GM12878 (cell line): ENCODE measurements at regions not wholly inside any gene's neighbourhood (a gene's known extent, or its start where the extent isn't known, plus 50 kb on each side); places are given as distances from the start of the nearest gene placed in this dataset.

Experiments used
- ATAC-seq: fragments of 200-7000 bp; cut with Tn5 transposase; 3 replicates; pipeline ENCODE4 v1.9.1; 2020; ENCODE audit warnings: mild to moderate bottlenecking, moderate library complexity
- BruUV-seq: library from RNA; stranded (reverse); fragments of 400-500 nt; replicated peaks from 2 replicates; lab custom pipeline; 2021; lab: Mats Ljungman, UMichigan
- CTCF ChIA-PET: fragments of 300-600 bp; sonication (Branson Sonifier 250); formaldehyde crosslinking; extraction: SDS; loops from one replicate; lab custom pipeline; 2021; ENCODE audit warnings: inconsistent platforms; lab: Yijun Ruan, JAX
- POLR2A ChIA-PET: fragments of 350-600 bp; formaldehyde crosslinking; extraction: SDS; loops from one replicate; lab custom pipeline; 2021; ENCODE audit warnings: inconsistent platforms; lab: Charles Lee
- RAD21 ChIA-PET: fragments of 300-600 bp; sonication (Branson Sonifier 250); formaldehyde crosslinking; loops from one replicate; lab custom pipeline; 2023; ENCODE audit warnings: antibody characterized with exemption; ENCODE audit not compliant: unreplicated experiment; lab: Charles Lee
- SMC1A ChIA-PET: fragments of 300-600 bp; sonication (Branson Sonifier 250); formaldehyde crosslinking; loops from one replicate; lab custom pipeline; 2023; ENCODE audit not compliant: unreplicated experiment, uncharacterized antibody; lab: Charles Lee
- DNase-seq: peaks from one replicate; pipeline ENCODE4 v3.0.0-alpha.2; 2011; ENCODE audit warnings: low read depth, low spot score
- FAIRE-seq: peaks from 3 replicates; lab custom pipeline; 2011; peaks lifted over from hg19 to GRCh38; lab: Jason Lieb, UNC
- H2AFZ ChIP-seq: 2 replicates; pipeline ENCODE4 v1.6.0; 2011; ENCODE audit warnings: low read depth, low read length, control low read depth; ENCODE audit not compliant: control insufficient read depth
- H3K27ac ChIP-seq: 2 replicates; pipeline ENCODE4 v1.5.1; 2011; ENCODE audit warnings: control low read depth; ENCODE audit not compliant: control insufficient read depth, insufficient read depth
- H3K27me3 ChIP-seq, 2 experiments: replicated peaks in 1 of 2; 2 replicates each; pipeline versions ENCODE4 v1.6.0 to v1.6.1; 2011; ENCODE audit warnings: low read length in 1 of 2; ENCODE audit not compliant: control insufficient read depth in 2 of 2, insufficient read depth in 2 of 2
- H3K36me3 ChIP-seq, 2 experiments: 2 replicates each; pipeline ENCODE4 v1.5.1; 2011; ENCODE audit warnings: low read length in 1 of 2; ENCODE audit not compliant: control insufficient read depth in 2 of 2, insufficient read depth in 2 of 2
- H3K4me1 ChIP-seq: 2 replicates; pipeline ENCODE4 v1.6.1; 2011; ENCODE audit warnings: mild to moderate bottlenecking, low read length, moderate library complexity, mixed read lengths; ENCODE audit not compliant: control insufficient read depth, insufficient read depth
- H3K4me2 ChIP-seq: 2 replicates; pipeline ENCODE4 v1.6.0; 2011; ENCODE audit warnings: control low read depth; ENCODE audit not compliant: control insufficient read depth, insufficient read depth
- H3K4me3 ChIP-seq: fragments of 200-600 bp; sonication (generic); 2 replicates; pipeline ENCODE4 v1.5.1; 2016
- H3K79me2 ChIP-seq: 2 replicates; pipeline ENCODE4 v1.6.0; 2011; ENCODE audit warnings: low read length; ENCODE audit not compliant: control insufficient read depth, insufficient read depth
- H3K9ac ChIP-seq: 2 replicates; pipeline ENCODE4 v1.8.0; 2011; ENCODE audit warnings: low read length, control low read depth, mixed read lengths; ENCODE audit not compliant: control insufficient read depth, insufficient read depth
- H3K9me3 ChIP-seq: replicated peaks from 3 replicates; pipeline ENCODE4 v1.5.1; 2011; ENCODE audit warnings: mild to moderate bottlenecking, low read length; ENCODE audit not compliant: control insufficient read depth, insufficient read depth
- H4K20me1 ChIP-seq: 2 replicates; pipeline ENCODE4 v1.6.0; 2011; ENCODE audit not compliant: control insufficient read depth, insufficient read depth
- IKZF1 ChIP-seq: fragments of 450-650 bp; conservative IDR thresholded peaks from 2 replicates; pipeline ENCODE4 v1.6.1; 2017; ENCODE audit warnings: antibody characterized with exemption, mild to moderate bottlenecking
- NFXL1 ChIP-seq: fragments of 450-650 bp; IDR thresholded peaks from 2 replicates; pipeline ENCODE4 v1.6.1; 2017; ENCODE audit warnings: antibody characterized with exemption, mild to moderate bottlenecking, borderline replicate concordance
- PKNOX1 ChIP-seq: fragments of 450-650 bp; IDR thresholded peaks from 2 replicates; pipeline ENCODE4 v1.6.1; 2016; ENCODE audit warnings: mild to moderate bottlenecking
- RELA ChIP-seq: fragments of 450-650 bp; IDR thresholded peaks from 2 replicates; pipeline ENCODE4 v1.8.0; 2014; ENCODE audit warnings: borderline replicate concordance; ENCODE audit not compliant: partially characterized antibody
- TCF3 ChIP-seq: IDR thresholded peaks from 2 replicates; pipeline ENCODE4 v1.6.1; 2012; ENCODE audit warnings: low read depth, mild to moderate bottlenecking, low read length, borderline replicate concordance; ENCODE audit not compliant: insufficient read depth
- TCF7 ChIP-seq: IDR thresholded peaks from 2 replicates; pipeline ENCODE4 v1.6.1; 2014; ENCODE audit warnings: antibody characterized with exemption, borderline replicate concordance
- ZNF384 ChIP-seq: IDR thresholded peaks from 2 replicates; pipeline ENCODE4 v1.6.1; 2012; ENCODE audit warnings: low read depth, mild to moderate bottlenecking, low read length, improper control_type of control experiment, borderline replicate concordance
- WGBS: methylation state at CpG from one replicate; pipeline ENCODE4 v1.1.6; 2016; ENCODE audit warnings: low lambda C conversion rate; ENCODE audit not compliant: insufficient replicate concordance, insufficient coverage; ENCODE audit errors: missing lambda C conversion rate; 5-methylcytosine and 5-hydroxymethylcytosine counted together
- in situ Hi-C: fragments of 300-500 bp; cut with MboI; formaldehyde crosslinking; loops from 9 replicates; pipeline ENCODE4 v1.14.3; 2018; ENCODE audit warnings: mixed read lengths
- intact Hi-C: fragments of 100-400 bp; cut with micrococcal nuclease; formaldehyde crosslinking; loops from one replicate; pipeline ENCODE4 v1.14.2; 2022; ENCODE audit not compliant: unreplicated experiment
- TF ChIP-seq, protein P1 (sequence below): fragments of 450-650 bp; formaldehyde crosslinking; IDR thresholded peaks from 2 replicates; pipeline ENCODE4 v1.4.0; 2022; ENCODE audit warnings: mild to moderate bottlenecking, moderate library complexity
- TF ChIP-seq, protein P2 (sequence below): fragments of 450-650 bp; IDR thresholded peaks from 2 replicates; pipeline ENCODE4 v1.6.1; 2018; ENCODE audit warnings: borderline replicate concordance, mild to moderate bottlenecking; ENCODE audit not compliant: partially characterized antibody

GRCh38 chr7:135731-136645, 56.4 kb upstream of the FAM20C start:
- no peaks in the 10 kb centered on the region for H3K27me3 ChIP-seq

More at GRCh38 chr7:135731-136645, 56.4 kb upstream of the FAM20C start:
- no peak for FAIRE-seq
- Histone ChIP-seq H4K20me1 (no peaks in the 10 kb centered on the region), H3K36me3 (no peaks in the 10 kb centered on the region), H3K4me3 (no peak overlapping the region), H3K9me3 (no peaks in the 10 kb centered on the region), H3K9ac (no peak overlapping the region), H3K4me2 (no peak overlapping the region), H3K4me1 (no peaks in the 10 kb centered on the region), H3K79me2 (no peaks in the 10 kb centered on the region), H2AFZ (no peak overlapping the region), H3K27ac (no peak overlapping the region)
- ATAC-seq: no peak
- 20% methylated on average over 12 of the region's 12 CpGs for WGBS
- POLR2A ChIA-PET: no interaction called here
- no peak for DNase-seq
- in situ Hi-C loops: no loop called here
- CTCF ChIA-PET: no interaction called here
- no TSS peak for BruUV-seq
- intact Hi-C loops: no loop called here
- SMC1A ChIA-PET: no interaction called here
- TF ChIP-seq RELA: no peak
- TF ChIP-seq, protein P1, sequence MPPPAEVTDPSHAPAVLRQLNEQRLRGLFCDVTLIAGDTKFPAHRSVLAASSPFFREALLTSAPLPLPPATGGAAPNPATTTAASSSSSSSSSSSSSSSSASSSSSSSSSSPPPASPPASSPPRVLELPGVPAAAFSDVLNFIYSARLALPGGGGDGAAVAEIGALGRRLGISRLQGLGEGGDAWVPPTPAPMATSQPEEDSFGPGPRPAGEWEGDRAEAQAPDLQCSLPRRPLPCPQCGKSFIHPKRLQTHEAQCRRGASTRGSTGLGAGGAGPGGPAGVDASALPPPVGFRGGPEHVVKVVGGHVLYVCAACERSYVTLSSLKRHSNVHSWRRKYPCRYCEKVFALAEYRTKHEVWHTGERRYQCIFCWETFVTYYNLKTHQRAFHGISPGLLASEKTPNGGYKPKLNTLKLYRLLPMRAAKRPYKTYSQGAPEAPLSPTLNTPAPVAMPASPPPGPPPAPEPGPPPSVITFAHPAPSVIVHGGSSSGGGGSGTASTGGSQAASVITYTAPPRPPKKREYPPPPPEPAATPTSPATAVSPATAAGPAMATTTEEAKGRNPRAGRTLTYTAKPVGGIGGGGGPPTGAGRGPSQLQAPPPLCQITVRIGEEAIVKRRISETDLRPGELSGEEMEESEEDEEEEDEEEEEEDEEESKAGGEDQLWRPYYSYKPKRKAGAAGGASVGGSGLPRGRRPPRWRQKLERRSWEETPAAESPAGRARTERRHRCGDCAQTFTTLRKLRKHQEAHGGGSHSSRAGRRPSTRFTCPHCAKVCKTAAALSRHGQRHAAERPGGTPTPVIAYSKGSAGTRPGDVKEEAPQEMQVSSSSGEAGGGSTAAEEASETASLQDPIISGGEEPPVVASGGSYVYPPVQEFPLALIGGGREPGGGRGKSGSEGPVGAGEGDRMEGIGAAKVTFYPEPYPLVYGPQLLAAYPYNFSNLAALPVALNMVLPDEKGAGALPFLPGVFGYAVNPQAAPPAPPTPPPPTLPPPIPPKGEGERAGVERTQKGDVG (CRISPR knock-in tag): no peak
- TF ChIP-seq PKNOX1: no peak
- TF ChIP-seq TCF3: no peak
- TF ChIP-seq, protein P2, sequence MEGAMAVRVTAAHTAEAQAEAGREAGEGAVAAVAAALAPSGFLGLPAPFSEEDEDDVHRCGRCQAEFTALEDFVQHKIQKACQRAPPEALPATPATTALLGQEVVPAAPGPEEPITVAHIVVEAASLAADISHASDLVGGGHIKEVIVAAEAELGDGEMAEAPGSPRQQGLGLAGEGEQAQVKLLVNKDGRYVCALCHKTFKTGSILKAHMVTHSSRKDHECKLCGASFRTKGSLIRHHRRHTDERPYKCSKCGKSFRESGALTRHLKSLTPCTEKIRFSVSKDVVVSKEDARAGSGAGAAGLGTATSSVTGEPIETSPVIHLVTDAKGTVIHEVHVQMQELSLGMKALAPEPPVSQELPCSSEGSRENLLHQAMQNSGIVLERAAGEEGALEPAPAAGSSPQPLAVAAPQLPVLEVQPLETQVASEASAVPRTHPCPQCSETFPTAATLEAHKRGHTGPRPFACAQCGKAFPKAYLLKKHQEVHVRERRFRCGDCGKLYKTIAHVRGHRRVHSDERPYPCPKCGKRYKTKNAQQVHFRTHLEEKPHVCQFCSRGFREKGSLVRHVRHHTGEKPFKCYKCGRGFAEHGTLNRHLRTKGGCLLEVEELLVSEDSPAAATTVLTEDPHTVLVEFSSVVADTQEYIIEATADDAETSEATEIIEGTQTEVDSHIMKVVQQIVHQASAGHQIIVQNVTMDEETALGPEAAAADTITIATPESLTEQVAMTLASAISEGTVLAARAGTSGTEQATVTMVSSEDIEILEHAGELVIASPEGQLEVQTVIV: no peak
- no peak for TF ChIP-seq NFXL1
- no peak for TF ChIP-seq ZNF384
- TF ChIP-seq IKZF1: no peak
- TF ChIP-seq TCF7: no peak
- TF ChIP-seq, all 136 proteins: peak for 0
- RAD21 ChIA-PET: no interaction called here
